AG04450 (cell line): ENCODE measurements at regions not wholly inside any gene's neighbourhood (a gene's known extent, or its start where the extent isn't known, plus 50 kb on each side); places are given as distances from the start of the nearest gene placed in this dataset.

Experiments used
- CTCF ChIA-PET: fragments of 300-600, 350-600 bp; formaldehyde crosslinking; extraction: SDS; loops from one replicate; lab custom pipeline; 2022; ENCODE audit warnings: antibody characterized with exemption, inconsistent platforms; lab: Charles Lee
- POLR2A ChIA-PET: fragments of 350-600 bp; formaldehyde crosslinking; extraction: SDS; loops from one replicate; lab custom pipeline; 2021; ENCODE audit warnings: antibody characterized with exemption, inconsistent platforms; lab: Yijun Ruan, JAX
- DNase-seq: peaks from one replicate; pipeline ENCODE4 v3.0.0-alpha.2; 2011; ENCODE audit warnings: low read depth, low spot score
- H3K27ac ChIP-seq: one replicate; pipeline ENCODE4 v1.5.1; 2012; ENCODE audit warnings: low read depth, low read length, control low read depth
- H3K27me3 ChIP-seq: one replicate; pipeline ENCODE4 v1.6.0; 2012; ENCODE audit warnings: low read length; ENCODE audit not compliant: control insufficient read depth, insufficient read depth
- H3K4me3 ChIP-seq: 2 replicates; pipeline ENCODE4 v1.5.1; 2011; ENCODE audit warnings: mild to moderate bottlenecking, low read depth, low read length, control low read depth
- H3K9me3 ChIP-seq: 2 replicates; pipeline ENCODE4 v1.5.1; 2012; ENCODE audit warnings: low read length; ENCODE audit not compliant: control insufficient read depth, insufficient read depth
- TF ChIP-seq, protein P1 (sequence below): IDR thresholded peaks from 2 replicates; pipeline ENCODE4 v1.5.1; 2011; ENCODE audit warnings: low read depth, low read length, control low read depth, inconsistent platforms

GRCh38 chr4:95676190-95676589 is 127.4 kb upstream of the UNC5C start:
- no peak for DNase-seq
- TF ChIP-seq, protein P1, sequence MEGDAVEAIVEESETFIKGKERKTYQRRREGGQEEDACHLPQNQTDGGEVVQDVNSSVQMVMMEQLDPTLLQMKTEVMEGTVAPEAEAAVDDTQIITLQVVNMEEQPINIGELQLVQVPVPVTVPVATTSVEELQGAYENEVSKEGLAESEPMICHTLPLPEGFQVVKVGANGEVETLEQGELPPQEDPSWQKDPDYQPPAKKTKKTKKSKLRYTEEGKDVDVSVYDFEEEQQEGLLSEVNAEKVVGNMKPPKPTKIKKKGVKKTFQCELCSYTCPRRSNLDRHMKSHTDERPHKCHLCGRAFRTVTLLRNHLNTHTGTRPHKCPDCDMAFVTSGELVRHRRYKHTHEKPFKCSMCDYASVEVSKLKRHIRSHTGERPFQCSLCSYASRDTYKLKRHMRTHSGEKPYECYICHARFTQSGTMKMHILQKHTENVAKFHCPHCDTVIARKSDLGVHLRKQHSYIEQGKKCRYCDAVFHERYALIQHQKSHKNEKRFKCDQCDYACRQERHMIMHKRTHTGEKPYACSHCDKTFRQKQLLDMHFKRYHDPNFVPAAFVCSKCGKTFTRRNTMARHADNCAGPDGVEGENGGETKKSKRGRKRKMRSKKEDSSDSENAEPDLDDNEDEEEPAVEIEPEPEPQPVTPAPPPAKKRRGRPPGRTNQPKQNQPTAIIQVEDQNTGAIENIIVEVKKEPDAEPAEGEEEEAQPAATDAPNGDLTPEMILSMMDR: no peak
- Histone ChIP-seq H3K27me3 (no peaks in the 10 kb centered on the region), H3K9me3 (no peaks in the 10 kb centered on the region), H3K4me3 (no peak overlapping the region), H3K27ac (no peak overlapping the region)
- ChIA-PET POLR2A (no interaction called here), CTCF (no interaction called here)

DNA sequence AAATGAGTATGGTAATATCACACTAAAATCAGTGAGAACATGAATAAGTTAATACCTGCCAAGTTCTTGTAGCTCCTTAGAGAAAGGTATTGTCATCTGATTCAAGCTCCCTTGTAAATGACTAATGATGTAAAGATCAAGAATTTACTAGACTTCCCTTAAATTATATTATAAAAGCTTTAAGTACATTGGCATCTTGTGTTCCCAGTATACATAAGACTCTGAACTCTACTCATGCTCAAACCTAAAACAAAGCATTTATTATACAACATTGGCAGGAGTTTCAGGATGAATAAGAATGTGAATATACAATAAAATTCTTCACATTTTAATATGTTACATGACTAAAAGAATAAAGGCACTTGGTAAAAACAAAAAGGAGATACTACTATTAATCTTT is 126.8 kb upstream of the UNC5C start:
- ChIA-PET CTCF (no interaction called here), POLR2A (no interaction called here)
- no peak overlapping the region for H3K27ac ChIP-seq
- no peaks in the 10 kb centered on the region for H3K27me3 ChIP-seq
- TF ChIP-seq, protein P1: no peak
- no peaks in the 10 kb centered on the region for H3K9me3 ChIP-seq
- DNase-seq: no peak
- no peak overlapping the region for H3K4me3 ChIP-seq

DNA sequence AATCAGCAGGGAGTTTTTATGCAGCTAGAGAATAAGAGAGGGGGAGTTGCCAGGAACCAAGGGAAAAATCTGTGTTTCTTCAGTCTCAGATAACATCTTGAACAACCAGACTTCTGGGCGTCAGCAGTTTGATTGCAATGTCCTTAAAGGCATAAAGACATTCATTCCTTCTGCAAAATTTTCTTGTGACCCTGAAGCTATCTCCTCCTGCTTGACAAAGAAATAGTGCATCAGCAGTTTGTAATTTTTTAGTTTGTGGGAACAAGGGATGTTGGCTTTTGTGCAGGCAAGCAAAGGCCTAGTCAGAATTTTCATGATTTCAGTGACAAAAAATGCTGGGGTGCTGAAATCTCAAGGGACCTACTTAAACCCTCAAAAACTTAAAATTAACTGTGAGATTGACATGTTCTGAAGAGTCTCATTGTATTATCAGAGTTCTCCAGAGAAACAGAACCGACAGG is 125.8 kb upstream of the UNC5C start:
- H3K27me3 ChIP-seq: no peaks in the 10 kb centered on the region
- DNase-seq: no peak
- POLR2A ChIA-PET: no interaction called here
- CTCF ChIA-PET: no interaction called here
- H3K4me3 ChIP-seq: no peak overlapping the region
- TF ChIP-seq, protein P1: no peak
- H3K27ac ChIP-seq: no peak overlapping the region
- H3K9me3 ChIP-seq: no peaks in the 10 kb centered on the region

- Histone ChIP-seq H3K27ac (no peak overlapping the region), H3K9me3 (no peaks in the 10 kb centered on the region), H3K4me3 (no peak overlapping the region), H3K27me3 (no peaks in the 10 kb centered on the region)
- TF ChIP-seq, protein P1: no peak
- DNase-seq: no peak
- ChIA-PET CTCF (no interaction called here), POLR2A (no interaction called here)
Observed at GRCh38 chr4:95672811-95673210, 124.0 kb upstream of the UNC5C start.

GRCh38 chr4:95660719-95661118 is 111.9 kb upstream of the UNC5C start:
- H3K9me3 ChIP-seq: no peaks in the 10 kb centered on the region; the same call in 1 of the 2 replicates
- no peaks in the 10 kb centered on the region for H3K27me3 ChIP-seq
- H3K4me3 ChIP-seq: no peak overlapping the region
- no peak overlapping the region for H3K27ac ChIP-seq
- no peak for DNase-seq
- ChIA-PET CTCF (no interaction called here), POLR2A (no interaction called here)
- TF ChIP-seq, protein P1: no peak
